NB4 (cell line): ENCODE measurements at regions not wholly inside any gene's neighbourhood (a gene's known extent, or its start where the extent isn't known, plus 50 kb on each side); places are given as distances from the start of the nearest gene placed in this dataset.

Experiments
- CTCF ChIP-seq: IDR thresholded peaks from one replicate; pipeline ENCODE4 v1.5.1; 2012; ENCODE audit warnings: low read depth, low read length
- MAX ChIP-seq: IDR thresholded peaks from 2 replicates; pipeline ENCODE4 v1.6.1; 2011; ENCODE audit warnings: low read depth, low read length
- MYC ChIP-seq: IDR thresholded peaks from 2 replicates; pipeline ENCODE4 v1.6.1; 2011; ENCODE audit warnings: low read depth, low read length
- POLR2A ChIP-seq: IDR thresholded peaks from 2 replicates; pipeline ENCODE4 v1.6.1; 2011; ENCODE audit warnings: mild to moderate bottlenecking; ENCODE audit not compliant: insufficient read length; ENCODE audit errors: extremely low read depth

- TF ChIP-seq CTCF (no peak), POLR2A (no peak), MYC (no peak), MAX (no peak)
Measured at GRCh38 chr1:208455821-208456220, 211.6 kb upstream of the PLXNA2 start.
